ENCODE measurements at regions not wholly inside any gene's neighbourhood (a gene's known extent, or its start where the extent isn't known, plus 50 kb on each side); places are given as distances from the start of the nearest gene placed in this dataset.
"Not testable (repeated sequence)": the region's sequence is repeated elsewhere in the genome, so short reads cannot be mapped to it uniquely, and the experiment has no call there.

- DNase-seq = no peak
These were observed 120.4 kb upstream of the EOLA2 start for GRCh38 chrX:150058728-150059127.

GRCh38 chrX:150060406-150060805 lies 122.1 kb upstream of the EOLA2 start:
- no peak for DNase-seq

DNA sequence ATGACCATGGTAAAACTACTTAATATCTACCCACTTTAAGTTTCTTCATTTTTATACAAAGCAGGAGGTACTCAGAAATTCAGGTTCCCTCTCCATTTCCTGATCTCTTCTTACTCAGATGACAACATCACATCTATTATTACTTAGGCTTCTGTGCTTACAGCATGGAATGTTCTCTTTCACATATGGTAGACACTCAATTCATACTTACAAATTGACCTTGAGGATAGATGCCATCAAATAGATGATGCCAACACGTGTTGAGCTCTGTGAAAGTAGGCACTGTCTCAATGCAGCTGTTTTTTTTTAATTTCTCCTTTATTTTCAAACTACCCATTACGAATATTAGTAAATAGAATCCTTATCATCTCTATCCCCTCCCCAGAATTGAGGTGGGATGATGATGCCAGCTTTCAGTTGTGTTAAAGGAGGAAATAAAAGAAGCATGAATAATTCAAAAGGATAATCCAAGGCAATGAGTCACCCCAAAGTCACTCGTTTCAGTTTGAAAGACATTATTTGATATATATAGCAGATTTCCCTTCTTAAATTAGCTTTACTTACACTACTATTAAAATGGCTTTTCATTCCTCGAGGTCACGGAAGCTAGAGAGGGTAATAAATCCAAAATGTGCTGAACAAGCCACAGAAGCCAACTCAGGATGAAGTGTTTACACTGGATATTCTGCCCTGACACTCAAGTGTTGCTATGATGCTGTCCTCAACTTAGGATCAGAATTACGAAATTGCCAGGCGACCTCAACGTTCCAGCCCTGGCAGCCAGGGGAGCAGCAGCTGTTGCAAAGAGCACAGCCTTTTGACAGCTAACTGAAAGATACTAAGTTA lies 124.2 kb upstream of the EOLA2 start:
- DNase-seq = no peak

GRCh38 chrX:150063138-150063518 lies 124.8 kb upstream of the EOLA2 start:
- DNase-seq = no peak

- no peak for DNase-seq
These were observed 125.4 kb upstream of the EOLA2 start for GRCh38 chrX:150063674-150064073.

GRCh38 chrX:150074175-150074574 lies 135.9 kb upstream of the EOLA2 start:
- no peak for DNase-seq

- DNase-seq = no peak
These were observed 142.2 kb upstream of the EOLA2 start for GRCh38 chrX:150080497-150080896.

- no peak for DNase-seq
These were observed 142.8 kb upstream of the EOLA2 start for GRCh38 chrX:150081076-150081475.

DNA sequence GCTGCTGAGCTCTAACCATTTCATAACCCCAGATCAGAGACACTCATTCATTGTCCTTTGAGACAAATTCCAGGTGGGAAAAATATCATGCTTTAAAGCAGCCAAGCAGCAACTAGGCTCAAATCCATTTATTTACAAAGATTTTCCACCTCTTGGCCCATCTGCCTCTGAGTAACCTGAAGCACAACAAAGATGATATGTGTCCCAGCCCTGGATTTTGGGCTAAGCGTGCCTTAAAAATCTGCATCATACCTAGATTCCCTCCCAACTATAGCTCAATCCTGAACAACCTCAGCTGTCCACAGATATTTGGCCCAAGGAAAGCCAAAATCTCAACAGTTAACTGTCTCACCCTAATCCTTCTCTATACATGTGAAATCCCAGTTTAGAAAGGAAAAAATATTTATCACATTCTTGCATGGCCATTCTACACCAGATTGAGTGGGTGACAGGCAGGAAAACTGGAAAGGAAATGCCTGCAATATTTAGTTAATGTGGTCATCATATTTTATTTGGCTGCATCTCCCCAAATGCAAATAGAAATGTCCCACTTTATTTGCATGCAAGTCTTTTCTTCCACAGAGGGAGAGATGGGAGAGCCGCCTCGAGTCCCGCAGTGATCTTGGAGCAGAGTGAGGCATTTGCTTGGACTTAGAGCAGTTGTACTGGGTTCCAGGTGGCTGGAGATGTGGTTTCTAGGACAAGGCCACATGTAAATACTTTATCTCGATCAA lies 146.4 kb upstream of the EOLA2 start:
- DNase-seq = no peak

GRCh38 chrX:150085881-150086280 lies 147.6 kb upstream of the EOLA2 start:
- no peak for DNase-seq

DNA sequence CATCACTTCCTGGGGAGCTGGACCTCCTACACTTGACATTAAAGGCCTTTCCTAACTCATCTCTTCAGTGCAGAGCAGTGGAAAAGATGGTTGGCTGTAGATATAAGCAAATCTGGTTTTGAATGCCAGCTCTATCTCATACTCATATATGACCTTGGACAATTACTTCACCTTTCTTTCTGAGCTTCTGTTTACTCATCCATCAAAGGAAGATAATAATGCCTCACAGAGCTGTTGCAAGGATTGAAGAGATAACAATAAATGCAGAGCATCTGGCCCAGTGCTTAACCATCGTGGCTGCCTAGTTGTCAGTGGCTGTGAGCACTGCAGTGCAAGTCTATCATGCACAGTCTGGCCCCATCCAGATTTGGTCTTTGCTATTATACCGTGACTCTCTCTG lies 148.1 kb upstream of the EOLA2 start:
- DNase-seq = no peak

DNA sequence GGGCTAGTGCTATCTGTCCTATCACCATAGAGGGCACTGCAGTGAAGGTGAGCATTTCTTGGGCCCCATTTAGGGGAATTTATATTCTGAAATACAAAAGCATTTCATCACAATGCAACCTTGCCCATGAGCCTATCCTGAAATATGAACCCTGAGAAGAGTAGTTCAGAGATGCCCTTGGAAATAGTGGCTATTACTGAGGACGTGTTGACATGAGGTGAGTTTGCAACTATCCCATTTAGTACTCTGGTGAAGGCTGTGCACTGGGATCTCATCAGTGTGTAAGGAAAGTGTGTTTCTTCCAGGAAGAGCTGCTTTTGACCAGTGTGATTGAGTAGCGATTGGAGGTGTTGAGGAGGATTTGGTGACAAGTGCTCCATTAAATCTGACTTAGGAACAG lies 149.3 kb upstream of the EOLA2 start:
- no peak for DNase-seq

GRCh38 chrX:150088042-150088441 lies 149.8 kb upstream of the EOLA2 start:
- no peak for DNase-seq

DNA sequence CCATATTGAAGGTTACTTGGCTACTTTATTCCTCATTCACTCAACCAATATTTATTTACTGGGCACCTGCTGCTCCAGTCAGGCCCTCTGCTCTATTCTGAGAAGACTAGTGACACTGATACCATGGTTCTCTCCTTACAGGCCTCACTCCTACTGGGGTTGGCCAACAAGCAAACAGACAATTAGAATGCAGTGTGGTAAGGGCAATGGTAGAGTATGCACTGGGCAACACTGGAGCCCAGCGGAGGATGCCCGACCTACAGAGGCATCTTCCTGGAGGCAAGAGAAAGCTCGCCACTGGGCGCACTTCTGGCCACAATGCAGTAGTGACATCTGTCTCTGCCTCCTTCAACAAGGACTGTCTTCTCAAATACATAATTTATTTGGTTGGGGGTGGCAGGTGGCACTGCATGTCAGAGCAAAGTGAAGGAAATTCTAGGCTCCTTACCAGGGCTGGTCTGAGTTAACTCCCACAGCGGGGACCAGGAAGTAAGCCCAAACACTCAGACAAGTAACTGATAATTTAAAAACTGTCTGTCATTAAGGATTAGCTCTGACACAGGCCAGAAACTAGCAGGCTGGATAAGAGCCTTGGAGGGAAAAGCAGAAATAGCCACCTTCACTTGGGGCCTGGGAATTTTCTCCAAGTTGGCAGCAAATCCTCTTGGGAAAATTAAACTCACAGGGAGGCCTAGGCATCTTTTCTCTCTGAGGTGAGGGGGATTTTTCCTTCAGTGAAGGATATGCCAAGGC lies 150.7 kb upstream of the EOLA2 start:
- no peak for DNase-seq

GRCh38 chrX:150091300-150091699 lies 153.0 kb upstream of the EOLA2 start:
- not testable (repeated sequence) for DNase-seq

- no peak for DNase-seq
These were observed 154.3 kb upstream of the EOLA2 start for GRCh38 chrX:150092549-150092948.

GRCh38 chrX:150094375-150094774 lies 156.1 kb upstream of the EOLA2 start:
- no peak for DNase-seq

DNA sequence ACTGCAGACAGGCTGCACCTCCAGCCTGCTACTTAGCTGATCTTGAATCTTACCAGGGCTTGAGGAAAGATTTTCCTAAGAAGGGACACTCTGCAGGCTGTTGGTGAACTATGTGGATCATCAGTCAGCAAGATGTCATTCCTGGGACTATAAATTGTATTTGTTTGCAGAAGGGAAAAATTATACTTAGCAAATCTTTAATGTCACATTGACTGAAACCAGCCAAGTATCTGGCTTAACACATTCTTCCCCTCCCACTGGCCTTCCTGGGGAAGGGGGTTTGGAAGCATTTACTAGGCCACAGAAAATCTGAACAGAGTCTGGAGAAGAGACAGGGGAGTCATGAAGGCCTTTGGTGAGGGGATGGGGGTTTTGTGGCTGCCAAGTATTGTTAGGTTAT lies 156.7 kb upstream of the EOLA2 start:
- no peak for DNase-seq

DNA sequence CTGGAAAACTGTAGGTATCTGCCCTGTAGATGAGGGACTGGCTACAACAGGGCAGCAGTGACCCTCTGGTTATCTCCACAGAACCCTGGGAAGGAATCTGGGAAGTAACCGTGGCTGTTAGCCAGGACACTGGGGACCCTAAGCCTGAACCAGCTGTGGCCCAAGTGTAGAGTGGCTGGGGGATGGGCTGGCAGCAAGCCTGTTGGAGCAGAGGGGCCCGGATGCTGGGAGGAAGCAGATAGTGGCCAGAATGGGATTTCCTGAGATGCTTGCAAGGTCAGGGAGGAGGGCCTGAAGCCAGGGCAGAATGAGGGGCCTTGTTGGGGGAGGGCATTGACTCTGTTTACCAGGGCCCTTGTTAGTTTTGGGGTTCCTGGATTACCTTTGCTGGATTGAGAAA lies 161.0 kb upstream of the EOLA2 start:
- DNase-seq = no peak

DNA sequence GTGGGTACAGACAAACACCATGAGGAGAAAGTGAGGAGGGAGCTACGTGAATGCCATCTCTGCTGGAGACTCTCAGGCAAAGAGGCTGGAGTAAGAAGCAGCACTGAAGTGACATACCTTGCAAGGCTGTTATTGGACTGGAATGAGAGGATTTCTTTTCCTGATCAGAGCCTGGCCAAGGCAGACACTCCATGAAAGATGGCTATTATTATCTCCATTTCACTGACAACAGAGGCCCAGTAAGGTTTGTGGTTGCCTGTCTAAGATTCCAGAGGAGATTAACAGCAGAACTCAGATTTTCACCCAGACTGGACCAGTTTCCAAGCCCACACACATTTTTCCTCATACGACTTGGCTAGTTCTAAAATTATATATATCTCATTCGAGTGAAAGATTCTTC lies 162.0 kb upstream of the EOLA2 start:
- no peak for DNase-seq

- no peak for DNase-seq
These were observed 180.2 kb upstream of the EOLA2 start for GRCh38 chrX:150118476-150118875.

- no peak for DNase-seq
These were observed 181.0 kb upstream of the EOLA2 start for GRCh38 chrX:150119323-150119722.

DNA sequence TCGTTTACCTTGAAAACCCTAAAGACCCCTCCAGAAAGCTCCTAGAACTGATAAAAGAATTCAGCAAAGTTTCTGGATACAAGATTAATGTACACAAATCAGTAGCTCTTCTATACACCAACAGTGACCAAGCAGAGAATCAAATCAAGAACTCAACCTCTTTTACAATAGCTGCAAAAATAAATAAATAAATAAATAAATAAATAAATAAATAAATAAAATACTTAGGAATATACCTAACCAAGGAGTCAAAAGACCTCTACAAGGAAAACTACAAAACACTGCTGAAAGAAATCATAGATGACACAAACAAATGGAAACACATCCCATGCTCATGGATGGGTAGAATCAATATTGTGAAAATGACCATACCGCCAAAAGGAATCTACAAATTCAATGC lies 186.8 kb upstream of the EOLA2 start:
- not testable (repeated sequence) for DNase-seq

DNA sequence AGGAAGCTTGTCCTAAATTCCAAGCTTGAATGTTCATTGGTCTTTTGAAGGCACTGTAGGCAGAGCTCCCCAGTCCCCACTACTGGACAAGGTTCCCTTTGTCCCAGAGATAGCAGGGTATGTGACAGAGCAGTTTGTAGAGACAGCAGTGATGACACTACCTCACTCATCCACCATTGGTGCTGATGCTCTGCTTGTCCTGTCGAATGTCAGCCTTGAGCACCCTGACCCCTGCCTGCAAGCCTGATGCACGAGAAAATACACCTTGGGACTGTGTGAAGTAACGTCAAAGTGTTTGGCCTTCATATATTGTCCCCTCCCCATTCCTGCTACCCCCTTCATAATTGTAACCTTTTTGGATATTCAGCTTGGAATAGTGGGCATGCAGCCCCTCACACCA lies 188.9 kb upstream of the EOLA2 start:
- DNase-seq = no peak

Data from retina (tissue), 1 donor.